HCT116 (cell line): ENCODE measurements at regions not wholly inside any gene's neighbourhood (a gene's known extent, or its start where the extent isn't known, plus 50 kb on each side); places are given as distances from the start of the nearest gene placed in this dataset.

Source experiments
- ATAC-seq: fragments of 200-7000 bp; cut with Tn5 transposase; 2 replicates; pipeline ENCODE4 v1.9.1; 2020; ENCODE audit warnings: mild to moderate bottlenecking, moderate library complexity
- BruUV-seq: library from RNA; stranded (reverse); fragments of 400-500 nt; replicated peaks from 2 replicates; lab custom pipeline; 2021; lab: Mats Ljungman, UMichigan
- CTCF ChIA-PET: fragments of 300-600 bp; sonication (Branson Sonifier 250); formaldehyde crosslinking; loops from one replicate; lab custom pipeline; 2021; ENCODE audit warnings: antibody characterized with exemption; lab: Charles Lee
- POLR2A ChIA-PET: fragments of 300-600, 350-600 bp; sonication (Branson Sonifier 250); formaldehyde crosslinking; loops from one replicate; lab custom pipeline; 2021; ENCODE audit warnings: antibody characterized with exemption; lab: Charles Lee
- RAD21 ChIA-PET, 2 experiments: fragments of 300-600 bp; sonication (Branson Sonifier 250); formaldehyde crosslinking; loops; one replicate each; lab custom pipeline; 2023; ENCODE audit warnings: low total read pairs in 2 of 2; ENCODE audit not compliant: uncharacterized antibody in 2 of 2, unreplicated experiment in 2 of 2, low non-redundant PET in 1 of 2; lab: Charles Lee
- DNase-seq: peaks from one replicate; pipeline ENCODE4 v3.0.0-alpha.2; 2010; ENCODE audit warnings: low read depth, low spot score
- H2AFZ ChIP-seq: fragments of 200-600 bp; shearing (Covaris generic), sonication (generic); 2 replicates; pipeline ENCODE4 v1.6.1; 2017; ENCODE audit warnings: low read depth, mixed run types, mixed read lengths, antibody characterized with exemption, low read length; ENCODE audit not compliant: poor library complexity, severe bottlenecking
- H3K27ac ChIP-seq: 2 replicates; pipeline ENCODE4 v1.5.1; 2012; ENCODE audit warnings: low read depth, low read length
- H3K27me3 ChIP-seq: fragments of 200-600 bp; sonication (generic); 2 replicates; pipeline ENCODE4 v1.6.1; 2016; ENCODE audit warnings: mixed run types, low read length, mixed read lengths; ENCODE audit not compliant: insufficient read depth
- H3K36me3 ChIP-seq, 2 experiments: fragments of 200-500 bp in 1 of 2; fragments of 200-600 bp in 1 of 2; sonication (Bioruptor generic) in 1 of 2; sonication (generic) in 1 of 2; 2 replicates each; pipeline versions ENCODE4 v1.5.1 to v1.6.1; 2014 to 2016; ENCODE audit warnings: low read length in 2 of 2, inconsistent platforms in 1 of 2, mixed read lengths in 1 of 2, mixed run types in 1 of 2; ENCODE audit not compliant: insufficient read depth in 2 of 2, control insufficient read depth in 1 of 2
- H3K4me1 ChIP-seq, 2 experiments: fragments of 200-600 bp in 1 of 2; sonication (generic) in 1 of 2; 2 replicates each; pipeline versions ENCODE4 v1.5.1 to v1.6.1; 2012 to 2017; ENCODE audit warnings: low read length in 2 of 2, inconsistent platforms in 1 of 2, mild to moderate bottlenecking in 1 of 2, mixed read lengths in 1 of 2, mixed run types in 1 of 2, moderate library complexity in 1 of 2; ENCODE audit not compliant: insufficient read depth in 2 of 2, control insufficient read depth in 1 of 2
- H3K4me2 ChIP-seq: fragments of 200-600 bp; sonication (generic); 2 replicates; pipeline ENCODE4 v1.6.1; 2017; ENCODE audit warnings: mixed run types, low read length, mixed read lengths
- H3K4me3 ChIP-seq, 2 experiments: fragments of 200-600 bp in 1 of 2; sonication (generic) in 1 of 2; replicated peaks in 1 of 2; 2 replicates each; pipeline ENCODE4 v1.5.1; 2011 to 2016; ENCODE audit warnings: low read length in 2 of 2, control low read depth in 1 of 2, low read depth in 1 of 2, mild to moderate bottlenecking in 1 of 2, mixed read lengths in 1 of 2, mixed run types in 1 of 2
- H3K79me2 ChIP-seq: fragments of 200-600 bp; sonication (generic); 2 replicates; pipeline ENCODE4 v1.6.1; 2017; ENCODE audit warnings: mild to moderate bottlenecking, mixed run types, low read length, moderate library complexity, mixed read lengths; ENCODE audit not compliant: insufficient read depth
- H3K9ac ChIP-seq: fragments of 200-600 bp; sonication (generic); 2 replicates; pipeline ENCODE4 v1.6.1; 2016; ENCODE audit warnings: low read length, mixed read lengths
- H3K9me2 ChIP-seq: fragments of 200-600 bp; sonication (generic), shearing (Covaris generic); 2 replicates; pipeline ENCODE4 v1.6.1; 2017; ENCODE audit warnings: mixed run types, mild to moderate bottlenecking, moderate library complexity; ENCODE audit not compliant: insufficient read depth
- H3K9me3 ChIP-seq, 2 experiments: fragments of 200-500 bp in 1 of 2; fragments of 200-600 bp in 1 of 2; sonication (Bioruptor generic) in 1 of 2; sonication (generic) in 1 of 2; 2 replicates each; pipeline ENCODE4 v1.6.1; 2014 to 2017; ENCODE audit warnings: low read length in 2 of 2, mixed read lengths in 2 of 2, inconsistent platforms in 1 of 2, low read depth in 1 of 2, mild to moderate bottlenecking in 1 of 2, mixed run types in 1 of 2, moderate library complexity in 1 of 2; ENCODE audit not compliant: control insufficient read depth in 1 of 2, insufficient read depth in 1 of 2
- H4K20me1 ChIP-seq: fragments of 200-600 bp; sonication (generic), shearing (Covaris generic); 2 replicates; pipeline ENCODE4 v1.6.1; 2017; ENCODE audit warnings: mixed run types, mild to moderate bottlenecking, moderate library complexity; ENCODE audit not compliant: insufficient read depth
- EGR1 ChIP-seq: IDR thresholded peaks from 2 replicates; pipeline ENCODE4 v1.6.1; 2012; ENCODE audit warnings: low read depth
- ELF1 ChIP-seq: IDR thresholded peaks from 2 replicates; pipeline ENCODE4 v1.6.1; 2012; ENCODE audit warnings: low read depth, borderline replicate concordance
- EZH2 ChIP-seq: fragments of 200-600 bp; sonication (generic); IDR thresholded peaks from 2 replicates; pipeline ENCODE4 v1.6.1; 2017; ENCODE audit warnings: antibody characterized with exemption, mixed run types
- FOSL1 ChIP-seq: IDR thresholded peaks from 2 replicates; pipeline ENCODE4 v1.6.1; 2012; ENCODE audit warnings: low read depth
- JUND ChIP-seq: IDR thresholded peaks from 2 replicates; pipeline ENCODE4 v1.6.1; 2012
- POLR2A ChIP-seq: IDR thresholded peaks from 2 replicates; pipeline ENCODE4 v1.7.0; 2011; ENCODE audit warnings: borderline replicate concordance; ENCODE audit not compliant: insufficient read depth, insufficient read length; ENCODE audit errors: extremely low read depth
- SP1 ChIP-seq: IDR thresholded peaks from 2 replicates; pipeline ENCODE4 v1.6.1; 2012; ENCODE audit warnings: low read depth
- SRF ChIP-seq: IDR thresholded peaks from 2 replicates; pipeline ENCODE4 v1.6.1; 2012; ENCODE audit warnings: low read depth
- YY1 ChIP-seq: IDR thresholded peaks from 2 replicates; pipeline ENCODE4 v1.6.1; 2011; ENCODE audit warnings: low read length, low read depth, moderate library complexity, mild to moderate bottlenecking; ENCODE audit not compliant: insufficient replicate concordance; ENCODE audit errors: extremely low read depth
- ZFX ChIP-seq: fragments of 450-650 bp; IDR thresholded peaks from 2 replicates; pipeline ENCODE4 v1.6.1; 2017
- ZNF274 ChIP-seq: fragments of 200-500 bp; sonication (Bioruptor generic); IDR thresholded peaks from 2 replicates; pipeline ENCODE4 v1.6.1; 2014; ENCODE audit warnings: mild to moderate bottlenecking, low read depth, low read length, inconsistent platforms
- intact Hi-C: fragments of 100-400 bp; cut with micrococcal nuclease; formaldehyde crosslinking; loops from 2 replicates; pipeline ENCODE4 v1.10.0; 2022
- TF ChIP-seq, protein P1 (sequence below), 3 experiments: fragments of 200-600 bp in 1 of 3; sonication (generic) in 1 of 3; IDR thresholded peaks in 2 of 3; conservative IDR thresholded peaks in 1 of 3; 2 replicates each; pipeline ENCODE4 v1.5.1; 2012 to 2017; ENCODE audit warnings: low read depth in 2 of 3, low read length in 2 of 3, antibody characterized with exemption in 1 of 3, borderline replicate concordance in 1 of 3, control low read depth in 1 of 3, mild to moderate bottlenecking in 1 of 3, mixed read lengths in 1 of 3, mixed run types in 1 of 3, moderate library complexity in 1 of 3; ENCODE audit not compliant: insufficient read depth in 1 of 3
- TF ChIP-seq, protein P2 (sequence below): IDR thresholded peaks from 2 replicates; pipeline ENCODE4 v1.6.1; 2011; ENCODE audit warnings: mild to moderate bottlenecking, low read length, moderate library complexity; ENCODE audit not compliant: insufficient replicate concordance; ENCODE audit errors: extremely low read depth
- TF ChIP-seq, protein P3 (sequence below): IDR thresholded peaks from 2 replicates; pipeline ENCODE4 v1.6.1; 2012

DNA sequence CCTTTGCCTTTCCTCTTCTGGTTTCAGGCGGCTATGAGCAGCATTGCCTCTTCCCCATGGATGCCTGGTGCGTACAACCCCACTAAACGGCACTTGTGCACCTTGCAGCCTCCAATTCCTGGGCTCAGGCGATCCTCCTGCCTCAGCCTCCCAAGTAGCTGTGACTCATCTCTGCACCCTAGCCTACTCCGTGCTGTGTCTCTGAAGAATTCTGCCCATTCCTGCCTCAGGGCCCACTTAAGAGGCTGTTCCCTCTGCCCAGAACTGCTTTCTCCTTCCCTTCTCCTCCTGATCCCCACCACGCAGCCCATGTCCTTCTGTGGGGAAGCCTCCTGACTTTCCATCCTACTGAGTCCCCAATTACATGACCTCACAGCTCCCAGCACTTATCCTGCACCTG lies 142.2 kb upstream of the ZNF507 start:
- intact Hi-C loops, result no loop called here
- Histone ChIP-seq H3K9me2 (no peaks in the 10 kb centered on the region), H3K4me2 (no peak overlapping the region), H3K4me3 (no peak overlapping the region), H3K9ac (no peak overlapping the region), H3K9me3 (no peaks in the 10 kb centered on the region), H3K79me2 (no peaks in the 10 kb centered on the region), H3K27ac (no peak overlapping the region), H3K4me1 (no peaks in the 10 kb centered on the region), H3K36me3 (no peaks in the 10 kb centered on the region), H3K27me3 (no peaks in the 10 kb centered on the region), H4K20me1 (no peaks in the 10 kb centered on the region), H2AFZ (no peak overlapping the region)
- no peak for ATAC-seq
- POLR2A ChIA-PET, result no interaction called here
- CTCF ChIA-PET, result no interaction called here
- no peak for DNase-seq
- no TSS peak for BruUV-seq
- TF ChIP-seq POLR2A (no peak), EZH2 (no peak), ZNF274 (no peak), EGR1 (no peak), ZFX (no peak), SP1 (no peak), YY1 (no peak), JUND (no peak), FOSL1 (no peak), SRF (no peak), ELF1 (no peak)
- TF ChIP-seq, protein P1, sequence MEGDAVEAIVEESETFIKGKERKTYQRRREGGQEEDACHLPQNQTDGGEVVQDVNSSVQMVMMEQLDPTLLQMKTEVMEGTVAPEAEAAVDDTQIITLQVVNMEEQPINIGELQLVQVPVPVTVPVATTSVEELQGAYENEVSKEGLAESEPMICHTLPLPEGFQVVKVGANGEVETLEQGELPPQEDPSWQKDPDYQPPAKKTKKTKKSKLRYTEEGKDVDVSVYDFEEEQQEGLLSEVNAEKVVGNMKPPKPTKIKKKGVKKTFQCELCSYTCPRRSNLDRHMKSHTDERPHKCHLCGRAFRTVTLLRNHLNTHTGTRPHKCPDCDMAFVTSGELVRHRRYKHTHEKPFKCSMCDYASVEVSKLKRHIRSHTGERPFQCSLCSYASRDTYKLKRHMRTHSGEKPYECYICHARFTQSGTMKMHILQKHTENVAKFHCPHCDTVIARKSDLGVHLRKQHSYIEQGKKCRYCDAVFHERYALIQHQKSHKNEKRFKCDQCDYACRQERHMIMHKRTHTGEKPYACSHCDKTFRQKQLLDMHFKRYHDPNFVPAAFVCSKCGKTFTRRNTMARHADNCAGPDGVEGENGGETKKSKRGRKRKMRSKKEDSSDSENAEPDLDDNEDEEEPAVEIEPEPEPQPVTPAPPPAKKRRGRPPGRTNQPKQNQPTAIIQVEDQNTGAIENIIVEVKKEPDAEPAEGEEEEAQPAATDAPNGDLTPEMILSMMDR (IDR thresholded peaks at IDR 0.05 in 2 of 3, conservative IDR thresholded peaks at IDR 0.05 in 1 of 3; ENCODE audit: borderline replicate concordance in 1 of 3, insufficient read depth in 1 of 3, low read depth in 2 of 3, low read length in 2 of 3), result no peak
- TF ChIP-seq, protein P2, sequence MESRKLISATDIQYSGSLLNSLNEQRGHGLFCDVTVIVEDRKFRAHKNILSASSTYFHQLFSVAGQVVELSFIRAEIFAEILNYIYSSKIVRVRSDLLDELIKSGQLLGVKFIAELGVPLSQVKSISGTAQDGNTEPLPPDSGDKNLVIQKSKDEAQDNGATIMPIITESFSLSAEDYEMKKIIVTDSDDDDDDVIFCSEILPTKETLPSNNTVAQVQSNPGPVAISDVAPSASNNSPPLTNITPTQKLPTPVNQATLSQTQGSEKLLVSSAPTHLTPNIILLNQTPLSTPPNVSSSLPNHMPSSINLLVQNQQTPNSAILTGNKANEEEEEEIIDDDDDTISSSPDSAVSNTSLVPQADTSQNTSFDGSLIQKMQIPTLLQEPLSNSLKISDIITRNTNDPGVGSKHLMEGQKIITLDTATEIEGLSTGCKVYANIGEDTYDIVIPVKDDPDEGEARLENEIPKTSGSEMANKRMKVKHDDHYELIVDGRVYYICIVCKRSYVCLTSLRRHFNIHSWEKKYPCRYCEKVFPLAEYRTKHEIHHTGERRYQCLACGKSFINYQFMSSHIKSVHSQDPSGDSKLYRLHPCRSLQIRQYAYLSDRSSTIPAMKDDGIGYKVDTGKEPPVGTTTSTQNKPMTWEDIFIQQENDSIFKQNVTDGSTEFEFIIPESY, result no peak
- TF ChIP-seq, protein P3, sequence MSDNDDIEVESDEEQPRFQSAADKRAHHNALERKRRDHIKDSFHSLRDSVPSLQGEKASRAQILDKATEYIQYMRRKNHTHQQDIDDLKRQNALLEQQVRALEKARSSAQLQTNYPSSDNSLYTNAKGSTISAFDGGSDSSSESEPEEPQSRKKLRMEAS, result no peak
- RAD21 ChIA-PET, result no interaction called here
